Psoas muscle (tissue), 7 donors: ENCODE measurements at regions not wholly inside any gene's neighbourhood (a gene's known extent, or its start where the extent isn't known, plus 50 kb on each side); places are given as distances from the start of the nearest gene placed in this dataset.
A peak's percentile ranks its signal among the peaks of the same experiment; 100 is the strongest.

Experiments
- ATAC-seq, 4 donors: fragments of 200-7000 bp; cut with Tn5 transposase; one replicate each; pipeline ENCODE4 v1.9.1; 2020; ENCODE audit warnings: moderate library complexity in 3 of 4, mild to moderate bottlenecking in 2 of 4
- DNase-seq, 2 donors: peaks; one replicate each; pipeline ENCODE4 v3.0.0-alpha.2; 2020
- H3K27ac ChIP-seq: fragments of 200-600 bp; one replicate; pipeline ENCODE4 v1.8.0; 2022
- H3K27me3 ChIP-seq, 3 donors: fragments of 200-600 bp in 1 of 3; one replicate each; pipeline versions ENCODE4 v1.6.1 to v1.8.0; 2013 to 2022; ENCODE audit warnings: low read length in 2 of 3, mild to moderate bottlenecking in 2 of 3, moderate library complexity in 1 of 3; ENCODE audit not compliant: insufficient read depth in 3 of 3
- H3K36me3 ChIP-seq, 2 donors: fragments of 200-600 bp in 1 of 2; one replicate each; pipeline versions ENCODE4 v1.6.1 to v1.8.0; 2013 to 2022; ENCODE audit warnings: low read depth in 1 of 2, mild to moderate bottlenecking in 1 of 2, moderate library complexity in 1 of 2; ENCODE audit not compliant: insufficient read depth in 1 of 2
- H3K4me1 ChIP-seq: fragments of 200-600 bp; one replicate; pipeline ENCODE4 v1.8.0; 2022
- H3K4me3 ChIP-seq: fragments of 200-600 bp; one replicate; pipeline ENCODE4 v1.8.0; 2022; ENCODE audit warnings: mild to moderate bottlenecking
- H3K9me3 ChIP-seq: fragments of 200-600 bp; one replicate; pipeline ENCODE4 v1.8.0; 2022
- CTCF ChIP-seq: fragments of 200-600 bp; IDR thresholded peaks from one replicate; pipeline ENCODE4 v1.8.0; 2022; ENCODE audit warnings: antibody characterized with exemption
- WGBS, 3 donors: extraction: QIAGEN DNeasy Blood & Tissue Kit; methylation state at CpG; one replicate each; pipeline versions ENCODE4 v1.1.6 to v1.1.7; 2013; 5-methylcytosine and 5-hydroxymethylcytosine counted together
- intact Hi-C, 2 donors: fragments of 100-400 bp; cut with DNase I; formaldehyde crosslinking; loops; one replicate each; pipeline versions ENCODE4 v1.11.0 to v1.14.2; 2022
- donor health status: healthy with polysubstance abuse.
- donor health status: DM: no; HTN: no; CAD: no; lungs with moderate emphysema.
- donor health status: Bipolar disorder and iron deficiency.
- donor health status: healthy.
- donor health status: DM: yes; HTN: yes; CAD: no.
- donor health status: DM: no; HTN: no; CAD: no.
- donor health status: DM: yes; HTN: yes; CAD: no.

DNA sequence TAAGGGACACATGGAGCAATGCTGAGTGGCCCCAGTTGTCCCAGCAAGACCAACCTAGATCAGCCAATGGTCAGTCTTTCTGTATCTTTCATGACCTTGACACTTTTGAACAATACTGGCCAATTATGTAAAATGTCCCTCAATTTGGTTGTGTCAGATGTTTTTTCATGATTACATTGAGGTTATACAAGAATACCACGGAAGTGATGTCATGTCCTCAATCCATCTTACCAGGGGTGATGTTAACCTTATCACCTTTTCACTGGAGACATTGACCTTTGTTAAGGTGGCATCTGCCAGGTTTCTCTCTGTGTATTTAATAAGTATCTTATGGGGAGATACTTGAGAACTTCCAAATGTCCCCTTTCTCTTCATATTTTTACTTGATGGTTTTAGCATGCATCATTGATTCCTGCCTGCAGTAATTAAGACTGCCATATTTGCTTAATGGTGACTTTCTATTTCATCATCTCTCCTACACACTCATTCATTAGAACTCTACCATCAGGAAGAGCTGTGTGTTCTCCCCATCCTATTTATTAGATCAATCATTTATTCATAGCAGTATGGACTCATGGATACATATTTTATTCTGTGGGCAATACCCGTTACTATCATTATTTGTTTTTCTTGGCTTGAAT lies 64.7 kb upstream of the RFLNA start:
- no peak overlapping the region for H3K27ac ChIP-seq
- 67 to 92% (median 88%) methylated on average over 2 of the region's 2 CpGs for WGBS, 3 donors
- no peak for DNase-seq
- H3K4me3 ChIP-seq = no peak overlapping the region
- TF ChIP-seq CTCF = no peak
- H3K36me3 ChIP-seq = no peaks in the 10 kb centered on the region
- no peaks in the 10 kb centered on the region for H3K27me3 ChIP-seq
- no peaks in the 10 kb centered on the region for H3K9me3 ChIP-seq
- intact Hi-C loops = loop anchor here in 1 of 2 donors (5.0 kb wide), 1 partner anchor 57 kb away; no protein-coding TSS in a partner anchor
- H3K4me1 ChIP-seq = peaks cover 7% of the 10 kb centered on the region
- no peak for ATAC-seq

DNA sequence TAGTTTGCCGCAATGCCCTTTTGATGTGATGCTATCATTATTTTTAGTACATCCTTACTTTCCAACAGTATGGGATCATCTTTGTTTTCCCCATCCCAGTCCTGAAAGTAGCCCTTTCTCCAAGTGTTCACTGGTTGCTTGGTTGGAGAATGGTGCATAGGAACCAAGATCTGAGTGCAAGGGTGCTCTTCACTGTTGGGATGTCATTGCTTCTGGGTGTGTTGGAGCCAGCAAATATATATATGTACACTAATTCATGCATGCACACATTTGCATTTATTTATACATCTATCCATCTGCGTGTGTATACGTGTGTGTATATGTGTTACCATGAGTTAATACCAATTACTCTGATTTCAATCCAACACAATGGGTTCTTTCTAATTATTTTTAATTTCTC lies 64.1 kb upstream of the RFLNA start:
- 97 to 100% (median 99%) methylated on average over 3 of the region's 3 CpGs for WGBS, 3 donors
- no peaks in the 10 kb centered on the region for H3K9me3 ChIP-seq
- DNase-seq = no peak
- H3K4me1 ChIP-seq = peaks cover 7% of the 10 kb centered on the region
- no peaks in the 10 kb centered on the region for H3K36me3 ChIP-seq
- no peak for TF ChIP-seq CTCF
- ATAC-seq = no peak
- intact Hi-C loops = loop anchor here in 1 of 2 donors (5.0 kb wide), 1 partner anchor 57 kb away; no protein-coding TSS in a partner anchor
- no peak overlapping the region for H3K4me3 ChIP-seq
- H3K27me3 ChIP-seq = no peaks in the 10 kb centered on the region
- no peak overlapping the region for H3K27ac ChIP-seq

GRCh38 chr12:124231980-124232653 lies 62.8 kb upstream of the RFLNA start:
- intact Hi-C loops = loop anchor here in 1 of 2 donors (5.0 kb wide), 1 partner anchor 55 kb away; no protein-coding TSS in a partner anchor
- 55 to 63% (median 60%) methylated on average over 19 of the region's 19 CpGs for WGBS, 3 donors
- Histone ChIP-seq H3K27me3 (no peaks in the 10 kb centered on the region), H3K36me3 (no peaks in the 10 kb centered on the region), H3K4me1 (peaks cover 7% of the 10 kb centered on the region), H3K9me3 (no peaks in the 10 kb centered on the region), H3K27ac (peak overlapping the region; percentile 23), H3K4me3 (no peak overlapping the region)
- no peak for TF ChIP-seq CTCF
- DNase-seq (peak; percentile 23 to 66), ATAC-seq (peak; percentile 91 to 96 (median 92))

DNA sequence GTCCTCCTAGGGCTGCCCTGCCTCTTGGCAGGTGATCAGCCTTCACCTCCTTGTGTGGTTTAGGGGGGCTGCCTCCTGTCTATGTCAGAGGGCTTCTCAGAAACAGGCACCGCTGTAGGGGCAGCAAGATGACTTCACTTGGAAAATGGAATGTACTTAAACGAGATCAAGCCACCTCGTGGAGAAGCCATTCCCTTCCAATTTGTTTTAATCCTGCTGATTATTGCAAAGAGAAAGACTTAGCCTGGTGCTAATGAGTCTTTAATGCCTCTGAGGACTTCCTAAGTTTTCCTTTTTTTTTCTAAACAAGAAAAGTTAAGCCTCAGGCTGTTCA lies 62.3 kb upstream of the RFLNA start:
- intact Hi-C loops = loop anchor here in 1 of 2 donors (5.0 kb wide), 1 partner anchor 55 kb away; no protein-coding TSS in a partner anchor
- no peak for TF ChIP-seq CTCF
- DNase-seq (no peak), ATAC-seq (no peak)
- Histone ChIP-seq H3K27me3 (no peaks in the 10 kb centered on the region), H3K27ac (no peak overlapping the region), H3K4me3 (no peak overlapping the region), H3K4me1 (peaks cover 7% of the 10 kb centered on the region), H3K9me3 (no peaks in the 10 kb centered on the region), H3K36me3 (no peaks in the 10 kb centered on the region)
- 26 to 49% (median 27%) methylated on average over 3 of the region's 3 CpGs for WGBS, 3 donors
